ENCODE measurements at regions not wholly inside any gene's neighbourhood (a gene's known extent, or its start where the extent isn't known, plus 50 kb on each side); places are given as distances from the start of the nearest gene placed in this dataset.

DNA sequence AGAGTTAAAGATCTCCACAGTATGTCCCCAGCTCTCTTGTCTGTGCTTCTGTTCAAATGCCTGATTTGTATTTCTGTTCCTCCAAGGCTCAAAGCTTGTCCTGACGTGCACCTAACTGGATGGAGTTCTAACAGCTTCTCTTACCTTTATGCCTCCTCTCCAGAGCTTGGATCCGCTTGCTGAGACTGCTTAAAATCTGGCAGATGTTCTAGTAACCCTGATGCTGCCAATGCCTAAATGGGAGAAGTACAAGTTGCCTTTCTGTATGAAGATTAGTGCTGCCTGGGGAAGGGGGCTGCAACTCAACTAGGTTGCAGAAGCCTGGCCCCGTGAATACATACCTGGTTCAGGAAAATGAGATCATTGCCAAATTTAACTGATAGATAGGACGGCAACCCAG lies 354.5 kb upstream of the KCNMB2 start:
- TF ChIP-seq POLR2A (IDR thresholded peaks at IDR 0.05; ENCODE audit: extremely low read depth, insufficient read length) = no peak
- TF ChIP-seq, protein P1, sequence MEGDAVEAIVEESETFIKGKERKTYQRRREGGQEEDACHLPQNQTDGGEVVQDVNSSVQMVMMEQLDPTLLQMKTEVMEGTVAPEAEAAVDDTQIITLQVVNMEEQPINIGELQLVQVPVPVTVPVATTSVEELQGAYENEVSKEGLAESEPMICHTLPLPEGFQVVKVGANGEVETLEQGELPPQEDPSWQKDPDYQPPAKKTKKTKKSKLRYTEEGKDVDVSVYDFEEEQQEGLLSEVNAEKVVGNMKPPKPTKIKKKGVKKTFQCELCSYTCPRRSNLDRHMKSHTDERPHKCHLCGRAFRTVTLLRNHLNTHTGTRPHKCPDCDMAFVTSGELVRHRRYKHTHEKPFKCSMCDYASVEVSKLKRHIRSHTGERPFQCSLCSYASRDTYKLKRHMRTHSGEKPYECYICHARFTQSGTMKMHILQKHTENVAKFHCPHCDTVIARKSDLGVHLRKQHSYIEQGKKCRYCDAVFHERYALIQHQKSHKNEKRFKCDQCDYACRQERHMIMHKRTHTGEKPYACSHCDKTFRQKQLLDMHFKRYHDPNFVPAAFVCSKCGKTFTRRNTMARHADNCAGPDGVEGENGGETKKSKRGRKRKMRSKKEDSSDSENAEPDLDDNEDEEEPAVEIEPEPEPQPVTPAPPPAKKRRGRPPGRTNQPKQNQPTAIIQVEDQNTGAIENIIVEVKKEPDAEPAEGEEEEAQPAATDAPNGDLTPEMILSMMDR (IDR thresholded peaks at IDR 0.05; ENCODE audit: low read depth, low read length) = no peak
